ENCODE measurements at regions not wholly inside any gene's neighbourhood (a gene's known extent, or its start where the extent isn't known, plus 50 kb on each side); places are given as distances from the start of the nearest gene placed in this dataset.

- TF ChIP-seq CTCF (conservative IDR thresholded peaks at IDR 0.05; ENCODE audit: low read length) (no peak), EZH2phosphoT487 (IDR thresholded peaks at IDR 0.05; ENCODE audit: borderline replicate concordance) (no peak)
Observed at GRCh38 chr12:20206410-20206809, 161.9 kb upstream of the PDE3A start.
